Thyroid gland (tissue), 4 donors: ENCODE measurements at regions not wholly inside any gene's neighbourhood (a gene's known extent, or its start where the extent isn't known, plus 50 kb on each side); places are given as distances from the start of the nearest gene placed in this dataset.

Experiments used
- POLR2A ChIP-seq, 2 donors: fragments of 450-650 bp; IDR thresholded peaks; one replicate each; pipeline ENCODE4 v1.6.1; 2017; ENCODE audit warnings: antibody characterized with exemption in 2 of 2, mild to moderate bottlenecking in 2 of 2, moderate library complexity in 1 of 2
- TF ChIP-seq, protein P1 (sequence below), 6 experiments: fragments of 200-600 bp in 3 of 6; fragments of 450-650 bp in 3 of 6; sonication (generic) in 3 of 6; IDR thresholded peaks; one replicate each; pipeline ENCODE4 v1.5.1; 2016 to 2019; ENCODE audit warnings: antibody characterized with exemption in 6 of 6, mild to moderate bottlenecking in 2 of 6, inconsistent platforms in 1 of 6, moderate library complexity in 1 of 6

DNA sequence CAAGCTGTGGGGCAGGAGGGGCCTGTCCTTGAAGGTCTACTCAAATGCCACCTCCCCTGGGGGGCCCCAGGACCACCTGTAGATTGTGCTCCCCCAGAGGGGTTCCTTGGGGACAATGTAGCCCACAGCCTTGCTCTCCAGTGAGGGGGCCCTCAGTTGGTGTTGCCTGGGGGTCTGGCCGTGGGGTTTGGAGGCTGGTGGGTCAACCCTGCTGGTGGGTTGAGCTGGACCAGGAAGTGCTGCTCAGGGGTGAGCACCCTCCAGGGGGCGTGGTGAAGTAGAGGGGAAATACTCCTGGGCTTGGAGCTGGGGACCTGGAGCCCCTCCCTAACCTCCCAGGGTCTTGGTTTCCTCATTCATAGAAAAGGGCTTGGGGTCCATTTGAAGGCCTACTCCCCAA, 143.6 kb upstream of the WNT4 start:
- TF ChIP-seq, protein P1, sequence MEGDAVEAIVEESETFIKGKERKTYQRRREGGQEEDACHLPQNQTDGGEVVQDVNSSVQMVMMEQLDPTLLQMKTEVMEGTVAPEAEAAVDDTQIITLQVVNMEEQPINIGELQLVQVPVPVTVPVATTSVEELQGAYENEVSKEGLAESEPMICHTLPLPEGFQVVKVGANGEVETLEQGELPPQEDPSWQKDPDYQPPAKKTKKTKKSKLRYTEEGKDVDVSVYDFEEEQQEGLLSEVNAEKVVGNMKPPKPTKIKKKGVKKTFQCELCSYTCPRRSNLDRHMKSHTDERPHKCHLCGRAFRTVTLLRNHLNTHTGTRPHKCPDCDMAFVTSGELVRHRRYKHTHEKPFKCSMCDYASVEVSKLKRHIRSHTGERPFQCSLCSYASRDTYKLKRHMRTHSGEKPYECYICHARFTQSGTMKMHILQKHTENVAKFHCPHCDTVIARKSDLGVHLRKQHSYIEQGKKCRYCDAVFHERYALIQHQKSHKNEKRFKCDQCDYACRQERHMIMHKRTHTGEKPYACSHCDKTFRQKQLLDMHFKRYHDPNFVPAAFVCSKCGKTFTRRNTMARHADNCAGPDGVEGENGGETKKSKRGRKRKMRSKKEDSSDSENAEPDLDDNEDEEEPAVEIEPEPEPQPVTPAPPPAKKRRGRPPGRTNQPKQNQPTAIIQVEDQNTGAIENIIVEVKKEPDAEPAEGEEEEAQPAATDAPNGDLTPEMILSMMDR (IDR thresholded peaks at IDR 0.05), result no peak
- TF ChIP-seq POLR2A (IDR thresholded peaks at IDR 0.05), result no peak
